ENCODE measurements at regions not wholly inside any gene's neighbourhood (a gene's known extent, or its start where the extent isn't known, plus 50 kb on each side); places are given as distances from the start of the nearest gene placed in this dataset.
"Not testable (repeated sequence)": the region's sequence is repeated elsewhere in the genome, so short reads cannot be mapped to it uniquely, and the experiment has no call there.

DNA sequence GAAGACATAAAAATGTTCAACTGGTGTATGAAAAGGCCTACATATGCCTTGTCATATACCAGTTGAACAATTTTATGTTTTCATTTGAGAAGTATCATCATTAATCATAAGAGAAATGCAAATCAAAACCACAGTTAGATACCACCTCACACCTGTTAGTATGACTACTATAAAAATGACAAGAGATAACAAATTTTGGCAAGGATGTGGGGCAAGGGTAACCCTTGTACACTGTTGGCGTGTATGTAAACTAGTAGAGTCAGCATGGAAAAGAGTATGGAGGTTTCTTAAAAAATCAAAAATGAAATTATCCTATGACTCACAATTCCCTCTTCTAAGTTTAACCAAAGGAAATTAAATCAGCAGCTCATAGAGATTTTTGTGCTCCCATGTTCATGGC lies 250.4 kb upstream of the ST8SIA4 start:
- DNase-seq = no peak

DNA sequence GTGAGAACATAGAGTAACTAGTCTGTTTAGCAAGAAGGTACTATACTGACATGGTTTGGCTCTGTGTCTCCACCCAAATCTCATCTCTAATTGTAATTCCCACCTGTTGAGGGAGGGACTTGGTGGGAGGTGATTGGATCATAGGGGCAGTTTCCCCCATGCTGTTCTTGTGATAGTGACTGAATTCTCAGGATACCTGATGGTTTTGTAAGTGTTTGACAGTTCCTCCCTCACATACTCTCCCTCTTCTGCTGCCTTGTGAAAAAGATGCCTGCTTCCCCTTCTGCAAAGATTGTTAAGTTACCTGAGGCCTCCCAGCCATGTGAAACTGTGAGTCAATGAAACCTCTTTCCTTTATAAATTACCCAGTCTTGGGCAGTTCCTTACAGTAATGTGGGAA lies 240.4 kb upstream of the ST8SIA4 start:
- DNase-seq = no peak

DNA sequence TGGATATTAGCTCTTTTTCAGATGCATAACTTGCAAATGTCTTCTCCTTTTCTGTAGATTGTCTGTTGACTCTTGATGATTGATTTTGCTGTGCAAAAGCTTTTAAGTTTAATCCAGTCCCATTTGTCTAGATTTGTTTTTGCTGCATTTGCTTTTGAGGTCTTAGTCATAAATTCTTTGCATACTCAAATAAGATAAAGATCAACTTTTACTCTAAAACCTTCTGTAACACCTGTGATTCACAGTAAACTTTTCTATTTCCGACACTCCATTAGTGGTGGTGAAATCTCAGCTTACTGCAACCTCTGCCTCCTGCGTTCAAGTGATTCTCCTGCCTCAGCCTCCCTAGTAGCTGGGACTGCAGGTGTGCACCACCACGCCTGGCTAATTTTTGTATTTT lies 239.0 kb upstream of the ST8SIA4 start:
- no peak for DNase-seq

GRCh38 chr5:101136454-101136853 lies 233.4 kb upstream of the ST8SIA4 start:
- DNase-seq = no peak

DNA sequence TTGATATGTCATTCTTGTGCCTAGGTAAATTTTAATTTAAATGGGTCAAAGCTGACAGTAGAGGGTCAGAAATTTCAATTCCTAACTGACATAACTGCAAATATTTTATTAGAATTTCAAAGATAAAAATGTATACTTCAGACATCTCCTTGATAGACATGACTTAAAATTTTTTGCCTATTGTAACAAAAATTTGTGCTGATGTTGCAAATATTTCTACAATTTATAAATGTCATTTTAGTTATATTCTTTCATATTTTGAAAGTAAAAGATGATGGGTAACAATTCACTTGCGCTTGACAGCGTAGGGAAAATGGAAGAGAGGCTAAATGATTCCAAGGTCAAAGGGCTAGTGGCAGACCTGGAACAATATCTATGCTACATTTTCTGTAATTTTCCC lies 220.3 kb upstream of the ST8SIA4 start:
- no peak for DNase-seq

- DNase-seq = no peak
Observed at GRCh38 chr5:101112645-101113044, 209.6 kb upstream of the ST8SIA4 start.

GRCh38 chr5:101103874-101104273 lies 200.8 kb upstream of the ST8SIA4 start:
- no peak for DNase-seq

- no peak for DNase-seq
Observed at GRCh38 chr5:101102506-101102905, 199.4 kb upstream of the ST8SIA4 start.

DNA sequence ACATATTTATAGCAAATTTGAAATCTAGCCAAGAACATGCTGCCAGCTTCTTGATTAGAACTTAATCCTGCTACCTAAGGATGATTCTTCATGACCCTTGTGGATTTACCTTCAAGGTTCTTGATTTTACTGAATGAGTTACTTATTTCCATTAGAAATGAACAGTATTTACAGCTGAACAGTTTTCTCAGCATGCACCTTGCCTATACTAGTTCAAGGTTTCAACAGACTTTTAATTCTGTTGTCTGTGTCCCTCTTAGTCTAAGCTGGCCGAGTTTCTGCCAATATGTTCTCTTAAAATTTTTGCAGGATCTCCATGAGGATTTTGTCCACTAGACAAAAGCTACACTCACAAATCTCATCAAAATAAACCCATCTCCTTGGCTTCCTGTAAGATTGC lies 188.8 kb upstream of the ST8SIA4 start:
- no peak for DNase-seq

DNA sequence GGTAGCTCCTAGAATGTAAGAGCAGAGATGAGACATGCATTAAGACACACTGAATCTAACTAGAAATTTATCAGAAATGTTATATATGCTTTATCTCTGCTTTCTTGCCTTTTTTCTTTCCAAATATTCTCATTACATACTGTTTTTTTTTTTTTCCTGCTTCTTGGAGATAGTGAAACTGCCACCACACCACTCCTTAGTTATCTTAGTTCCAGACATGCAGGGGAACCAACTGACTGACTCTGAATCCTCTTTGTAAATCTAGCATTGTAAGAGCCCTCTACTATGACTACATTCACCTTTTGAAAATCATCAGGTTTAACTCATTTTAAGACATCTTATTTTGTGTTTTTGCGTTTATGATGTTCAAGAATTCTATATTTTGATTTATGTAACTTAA lies 181.3 kb upstream of the ST8SIA4 start:
- no peak for DNase-seq

GRCh38 chr5:101080462-101081240 lies 177.6 kb upstream of the ST8SIA4 start:
- no peak for DNase-seq

DNA sequence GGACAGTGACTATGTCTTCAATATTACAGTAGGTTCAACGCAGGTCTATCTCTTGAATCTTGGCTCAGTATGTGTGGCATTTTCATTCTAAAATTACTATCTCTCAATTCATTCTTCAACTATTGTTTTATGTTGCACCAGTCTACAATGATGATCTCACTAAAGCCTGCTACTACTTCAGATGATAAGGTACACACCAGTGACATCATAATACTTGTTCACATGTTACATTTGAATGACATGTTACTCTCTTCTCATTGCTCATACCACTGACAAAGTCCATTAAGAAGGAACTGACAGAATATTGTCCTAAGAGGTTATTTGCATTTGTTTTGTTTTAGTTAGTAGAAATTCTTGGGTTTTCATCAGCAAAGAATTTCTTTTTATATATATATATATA lies 165.2 kb upstream of the ST8SIA4 start:
- no peak for DNase-seq

DNA sequence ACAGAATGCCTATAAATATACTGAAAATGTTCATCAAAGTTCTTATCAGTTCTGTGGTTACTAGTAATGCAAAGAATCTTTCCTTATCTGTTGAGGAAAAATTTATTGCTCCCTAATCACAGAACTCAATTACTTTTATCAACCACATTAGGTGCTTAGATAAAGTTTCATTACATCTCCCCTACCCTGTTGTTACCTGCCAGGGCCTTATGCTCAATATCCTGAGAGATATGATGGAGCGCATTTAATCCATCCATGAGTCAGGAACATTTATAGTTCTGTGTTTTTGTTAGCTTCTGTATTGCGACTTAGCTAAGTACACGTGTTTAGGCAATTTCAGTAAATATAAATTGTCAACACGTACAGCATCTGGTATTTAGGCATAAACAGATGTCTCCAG lies 164.3 kb upstream of the ST8SIA4 start:
- DNase-seq = no peak

- DNase-seq = no peak
Observed at GRCh38 chr5:101062902-101063301, 159.8 kb upstream of the ST8SIA4 start.

- DNase-seq = no peak
Observed at GRCh38 chr5:101047181-101047580, 144.1 kb upstream of the ST8SIA4 start.

- DNase-seq = no peak
Observed at GRCh38 chr5:101045689-101046088, 142.6 kb upstream of the ST8SIA4 start.

DNA sequence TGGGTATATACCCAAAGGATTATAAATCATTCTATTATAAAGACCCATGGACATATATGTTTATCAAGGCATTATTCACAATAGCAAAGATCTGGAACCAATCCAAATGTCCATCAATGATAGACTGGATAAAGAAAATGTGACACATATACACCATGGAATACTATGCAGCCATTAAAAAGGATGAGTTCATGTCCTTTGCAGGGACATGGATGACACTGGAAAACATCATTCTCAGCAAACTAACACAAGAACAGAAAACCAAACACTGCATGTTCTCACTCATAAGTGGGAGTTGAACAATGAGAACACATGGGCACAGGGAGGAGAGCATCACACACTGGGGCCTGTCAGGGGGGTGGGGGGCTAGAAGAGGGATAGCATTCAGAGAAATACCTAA lies 136.9 kb upstream of the ST8SIA4 start:
- DNase-seq = not testable (repeated sequence)

- no peak for DNase-seq
Observed at GRCh38 chr5:101036778-101037177, 133.7 kb upstream of the ST8SIA4 start.

- no peak for DNase-seq
Observed at GRCh38 chr5:101035425-101035824, 132.3 kb upstream of the ST8SIA4 start.

- DNase-seq = no peak
Observed at GRCh38 chr5:101024299-101024698, 121.2 kb upstream of the ST8SIA4 start.

DNA sequence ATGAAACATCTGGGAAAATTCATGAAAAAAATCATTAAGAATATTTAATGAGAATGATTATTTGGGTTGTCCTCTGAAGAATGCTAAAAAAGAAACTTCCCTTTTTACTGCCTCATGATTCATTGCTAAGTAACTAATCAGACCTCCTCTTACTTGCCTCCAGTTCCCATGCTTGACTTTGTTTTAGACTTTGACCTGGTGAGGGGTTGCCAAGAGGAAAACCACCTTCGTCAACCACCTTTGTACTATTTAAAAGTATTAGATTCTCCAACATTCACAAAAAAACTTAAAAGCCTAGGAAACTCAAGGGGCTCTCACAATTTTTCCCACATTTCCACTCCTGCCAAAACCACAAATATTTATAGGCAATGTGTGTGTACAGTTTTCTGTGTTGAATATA lies 115.2 kb upstream of the ST8SIA4 start:
- no peak for DNase-seq

DNA sequence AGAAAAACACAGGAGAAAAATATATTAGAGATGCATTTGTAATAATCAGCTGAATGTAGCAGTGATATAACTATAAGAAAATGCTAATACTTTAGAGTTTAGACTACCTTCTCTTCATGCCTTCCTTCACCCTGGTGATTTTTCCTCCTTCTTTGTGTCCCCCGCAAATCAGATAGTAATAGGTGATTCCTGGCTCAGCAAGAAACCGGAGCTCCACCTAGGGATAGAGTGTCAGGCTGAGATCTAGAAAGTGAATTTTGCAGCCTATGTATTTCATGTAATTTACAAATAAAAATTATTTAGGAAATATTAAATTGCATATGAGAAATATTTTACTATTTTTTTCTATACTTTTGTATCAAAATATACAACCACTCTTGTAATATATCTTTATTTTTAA lies 109.8 kb upstream of the ST8SIA4 start:
- no peak for DNase-seq

- no peak for DNase-seq
Observed at GRCh38 chr5:101009758-101010519, 106.9 kb upstream of the ST8SIA4 start.

GRCh38 chr5:100992354-100992753 lies 89.3 kb upstream of the ST8SIA4 start:
- no peak for DNase-seq

DNA sequence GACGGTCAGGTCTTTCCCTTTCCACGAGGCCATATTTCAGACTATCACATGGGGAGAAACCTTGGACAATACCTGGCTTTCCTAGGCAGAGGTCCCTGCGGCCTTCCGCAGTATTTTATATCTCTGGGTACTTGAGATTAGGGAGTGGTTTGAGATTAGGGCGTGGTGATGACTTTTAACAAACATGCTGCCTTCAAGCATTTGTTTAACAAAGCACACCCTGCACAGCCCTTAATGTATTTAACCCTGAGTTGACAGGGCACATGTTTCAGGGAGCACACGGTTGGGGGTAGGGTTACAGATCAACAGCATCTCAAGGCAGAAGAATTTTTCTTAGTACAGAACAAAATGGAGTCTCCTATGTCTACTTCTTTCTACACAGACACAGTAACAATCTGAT lies 80.5 kb upstream of the ST8SIA4 start:
- not testable (repeated sequence) for DNase-seq

Measured in stimulated activated CD4-positive, alpha-beta T cell treated with anti-CD3 and anti-CD28 coated beads, Interleukin-2, amount 100 ng/mL, for 24 hours (primary cell).